ENCODE measurements at regions not wholly inside any gene's neighbourhood (a gene's known extent, or its start where the extent isn't known, plus 50 kb on each side); places are given as distances from the start of the nearest gene placed in this dataset.

GRCh38 chr11:26194881-26195280, 137.0 kb upstream of the ANO3 start:
- TF ChIP-seq CTCF (conservative IDR thresholded peaks at IDR 0.05; ENCODE audit: low read length) (no peak), EZH2phosphoT487 (IDR thresholded peaks at IDR 0.05; ENCODE audit: borderline replicate concordance, low read depth, low read length) (no peak)
